ENCODE measurements at regions not wholly inside any gene's neighbourhood (a gene's known extent, or its start where the extent isn't known, plus 50 kb on each side); places are given as distances from the start of the nearest gene placed in this dataset.

DNA sequence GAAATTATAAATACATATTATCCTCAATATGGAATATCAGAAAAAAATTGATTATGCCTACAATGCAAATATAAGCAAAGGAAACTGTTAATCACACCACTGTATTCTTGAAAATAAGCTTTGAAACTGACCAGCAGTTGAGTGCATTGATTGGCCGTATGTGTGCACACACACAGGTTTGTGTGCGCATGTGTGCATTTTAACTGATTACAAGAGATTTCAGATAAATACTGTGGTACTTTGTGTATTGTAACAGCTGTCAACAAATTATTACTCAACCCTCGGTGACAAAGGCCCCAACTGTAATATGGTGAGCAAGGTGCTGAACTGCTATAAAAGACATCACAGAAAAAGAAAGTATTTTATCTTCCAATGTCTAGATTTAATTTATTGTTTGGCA, 1238.9 kb upstream of the ALCAM start:
- H3K27ac Mint-ChIP-seq, result no peak overlapping the region
- H3K36me3 Mint-ChIP-seq, result no peaks in the 10 kb centered on the region
- H3K4me3 Mint-ChIP-seq, result no peak overlapping the region
- no peaks in the 10 kb centered on the region for H3K27me3 Mint-ChIP-seq
- no peak for DNase-seq
- no peaks in the 10 kb centered on the region for H3K4me1 Mint-ChIP-seq
- H3K9me3 Mint-ChIP-seq, result peaks cover 6% of the 10 kb centered on the region

GRCh38 chr3:104132566-104133403, 1233.9 kb upstream of the ALCAM start:
- Mint-ChIP-seq H3K4me1 (no peaks in the 10 kb centered on the region), H3K27ac (no peak overlapping the region), H3K9me3 (peaks cover 6% of the 10 kb centered on the region), H3K27me3 (no peaks in the 10 kb centered on the region), H3K36me3 (no peaks in the 10 kb centered on the region), H3K4me3 (no peak overlapping the region)
- DNase-seq, result no peak

- no peaks in the 10 kb centered on the region for H3K36me3 Mint-ChIP-seq
- H3K27ac Mint-ChIP-seq, result no peak overlapping the region
- H3K9me3 Mint-ChIP-seq, result peaks cover 6% of the 10 kb centered on the region
- DNase-seq, result no peak
- H3K4me1 Mint-ChIP-seq, result no peaks in the 10 kb centered on the region
- H3K4me3 Mint-ChIP-seq, result no peak overlapping the region
- no peaks in the 10 kb centered on the region for H3K27me3 Mint-ChIP-seq
These were observed 1233.1 kb upstream of the ALCAM start for GRCh38 chr3:104133630-104134029.

DNA sequence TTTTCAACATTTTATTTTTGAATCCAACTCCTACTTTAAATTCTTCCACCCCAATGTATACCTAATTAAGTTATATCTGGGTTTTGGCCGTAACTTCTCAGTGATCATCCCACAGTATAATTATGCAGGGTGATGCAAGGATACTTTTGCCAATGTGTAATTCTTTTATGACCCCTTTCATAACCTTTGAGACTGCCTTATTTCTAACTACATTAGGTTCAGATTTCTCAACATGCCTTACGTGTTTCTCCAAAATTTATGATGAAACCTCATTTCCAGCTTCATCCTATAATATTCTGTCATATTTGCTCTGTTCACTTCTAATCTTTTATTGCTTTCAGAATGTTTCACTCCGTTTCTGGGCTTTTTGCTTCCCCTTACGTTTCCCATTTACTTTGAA, 1229.6 kb upstream of the ALCAM start:
- Mint-ChIP-seq H3K4me1 (no peaks in the 10 kb centered on the region), H3K9me3 (peaks cover 2% of the 10 kb centered on the region), H3K27me3 (no peaks in the 10 kb centered on the region), H3K4me3 (no peak overlapping the region), H3K27ac (no peak overlapping the region), H3K36me3 (no peaks in the 10 kb centered on the region)
- no peak for DNase-seq

- Mint-ChIP-seq H3K4me3 (no peak overlapping the region), H3K27me3 (no peaks in the 10 kb centered on the region), H3K27ac (no peak overlapping the region), H3K9me3 (peaks cover 2% of the 10 kb centered on the region), H3K36me3 (no peaks in the 10 kb centered on the region), H3K4me1 (no peaks in the 10 kb centered on the region)
- DNase-seq, result no peak
These were observed 1221.5 kb upstream of the ALCAM start for GRCh38 chr3:104145164-104145563.

GRCh38 chr3:104149154-104149553, 1217.6 kb upstream of the ALCAM start:
- Mint-ChIP-seq H3K36me3 (no peaks in the 10 kb centered on the region), H3K4me1 (no peaks in the 10 kb centered on the region)

GRCh38 chr3:104150724-104151123, 1216.0 kb upstream of the ALCAM start:
- Mint-ChIP-seq H3K27ac (no peak overlapping the region), H3K4me3 (no peak overlapping the region), H3K27me3 (no peaks in the 10 kb centered on the region), H3K9me3 (no peaks in the 10 kb centered on the region), H3K36me3 (no peaks in the 10 kb centered on the region), H3K4me1 (no peaks in the 10 kb centered on the region)
- no peak for DNase-seq

More at GRCh38 chr3:104149154-104149553, 1217.6 kb upstream of the ALCAM start:
- DNase-seq, result no peak
- H3K27me3 Mint-ChIP-seq, result no peaks in the 10 kb centered on the region
- H3K27ac Mint-ChIP-seq, result no peak overlapping the region
- H3K4me3 Mint-ChIP-seq, result no peak overlapping the region
- H3K9me3 Mint-ChIP-seq, result no peaks in the 10 kb centered on the region

GRCh38 chr3:104154896-104155295, 1211.8 kb upstream of the ALCAM start:
- H3K4me1 Mint-ChIP-seq, result no peaks in the 10 kb centered on the region
- H3K4me3 Mint-ChIP-seq, result no peak overlapping the region
- H3K36me3 Mint-ChIP-seq, result no peaks in the 10 kb centered on the region
- no peak overlapping the region for H3K27ac Mint-ChIP-seq
- H3K27me3 Mint-ChIP-seq, result no peaks in the 10 kb centered on the region
- no peaks in the 10 kb centered on the region for H3K9me3 Mint-ChIP-seq
- no peak for DNase-seq

DNA sequence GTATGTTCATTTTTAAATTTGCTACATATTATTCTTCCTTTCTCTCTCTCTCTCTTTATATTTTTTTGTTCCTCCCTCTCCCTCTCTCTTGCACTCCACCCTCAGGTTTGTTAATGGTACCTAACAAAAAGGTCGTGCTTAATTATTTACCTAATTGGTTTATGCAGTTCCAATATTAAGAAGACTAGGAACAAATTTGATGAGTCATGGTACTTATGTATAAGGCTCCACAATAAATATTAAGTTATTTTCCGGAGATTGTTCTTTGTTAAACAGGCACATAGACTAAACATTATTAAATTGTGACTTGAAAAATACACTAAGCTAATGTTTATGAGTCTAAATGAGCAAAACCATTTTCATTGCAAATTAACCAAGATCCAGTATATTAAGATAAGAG, 1200.8 kb upstream of the ALCAM start:
- no peaks in the 10 kb centered on the region for H3K36me3 Mint-ChIP-seq
- no peak overlapping the region for H3K27ac Mint-ChIP-seq

GRCh38 chr3:104168386-104168785, 1198.3 kb upstream of the ALCAM start:
- no peaks in the 10 kb centered on the region for H3K36me3 Mint-ChIP-seq
- no peaks in the 10 kb centered on the region for H3K4me1 Mint-ChIP-seq
- DNase-seq, result no peak
- peaks cover 6% of the 10 kb centered on the region for H3K9me3 Mint-ChIP-seq
- no peaks in the 10 kb centered on the region for H3K27me3 Mint-ChIP-seq
- H3K4me3 Mint-ChIP-seq, result no peak overlapping the region
- no peak overlapping the region for H3K27ac Mint-ChIP-seq

More for the DNA sequence above, 1200.8 kb upstream of the ALCAM start:
- peaks cover 6% of the 10 kb centered on the region for H3K9me3 Mint-ChIP-seq
- no peak overlapping the region for H3K4me3 Mint-ChIP-seq
- H3K4me1 Mint-ChIP-seq, result no peaks in the 10 kb centered on the region
- no peak for DNase-seq
- no peaks in the 10 kb centered on the region for H3K27me3 Mint-ChIP-seq

GRCh38 chr3:104175696-104176095, 1191.0 kb upstream of the ALCAM start:
- H3K36me3 Mint-ChIP-seq, result no peaks in the 10 kb centered on the region
- DNase-seq, result no peak
- H3K4me3 Mint-ChIP-seq, result no peak overlapping the region
- no peak overlapping the region for H3K27ac Mint-ChIP-seq
- H3K27me3 Mint-ChIP-seq, result no peaks in the 10 kb centered on the region
- peaks cover 1% of the 10 kb centered on the region for H3K9me3 Mint-ChIP-seq
- H3K4me1 Mint-ChIP-seq, result no peaks in the 10 kb centered on the region

DNA sequence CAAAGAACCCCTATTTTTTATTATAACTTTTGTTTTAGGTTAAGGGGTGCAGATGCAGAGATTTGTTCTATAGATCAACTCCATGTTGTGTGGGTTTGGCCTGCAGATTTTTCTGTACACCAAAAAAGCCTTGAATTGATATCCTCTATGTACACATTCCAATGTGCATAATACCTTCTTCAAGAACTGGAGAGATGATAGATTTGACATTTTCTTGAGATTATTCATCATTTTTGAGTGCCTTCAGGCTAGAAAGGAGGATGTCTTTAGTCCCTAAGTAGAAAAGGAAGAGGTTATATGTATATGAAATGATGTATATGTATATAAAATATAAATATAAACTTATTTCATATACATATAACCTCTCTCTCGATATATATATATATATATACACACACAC, 1190.0 kb upstream of the ALCAM start:
- H3K36me3 Mint-ChIP-seq, result no peaks in the 10 kb centered on the region
- DNase-seq, result no peak
- no peaks in the 10 kb centered on the region for H3K4me1 Mint-ChIP-seq
- H3K27me3 Mint-ChIP-seq, result no peaks in the 10 kb centered on the region
- peaks cover 1% of the 10 kb centered on the region for H3K9me3 Mint-ChIP-seq
- no peak overlapping the region for H3K4me3 Mint-ChIP-seq
- no peak overlapping the region for H3K27ac Mint-ChIP-seq

DNA sequence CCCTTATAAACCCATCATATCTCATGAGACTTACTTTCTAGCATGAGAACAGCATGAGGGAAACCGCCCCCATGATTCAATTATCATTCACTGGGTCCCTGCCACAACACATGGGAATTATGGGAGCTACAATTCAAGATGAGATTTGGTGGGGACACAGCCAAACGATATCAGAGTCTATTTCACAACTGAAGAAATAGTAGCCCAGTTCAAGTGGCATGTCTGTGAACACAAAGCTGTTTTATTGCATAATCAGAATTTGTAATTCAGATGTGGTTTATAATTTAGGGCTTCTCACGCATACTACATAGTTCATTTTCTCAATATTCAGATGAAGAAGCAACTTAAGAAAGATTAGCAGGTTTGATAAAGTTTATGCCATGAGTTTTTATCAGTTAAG, 1188.0 kb upstream of the ALCAM start:
- no peaks in the 10 kb centered on the region for H3K4me1 Mint-ChIP-seq
- H3K36me3 Mint-ChIP-seq, result no peaks in the 10 kb centered on the region
- peaks cover 1% of the 10 kb centered on the region for H3K9me3 Mint-ChIP-seq
- no peak overlapping the region for H3K27ac Mint-ChIP-seq
- H3K4me3 Mint-ChIP-seq, result no peak overlapping the region
- DNase-seq, result no peak
- H3K27me3 Mint-ChIP-seq, result no peaks in the 10 kb centered on the region

DNA sequence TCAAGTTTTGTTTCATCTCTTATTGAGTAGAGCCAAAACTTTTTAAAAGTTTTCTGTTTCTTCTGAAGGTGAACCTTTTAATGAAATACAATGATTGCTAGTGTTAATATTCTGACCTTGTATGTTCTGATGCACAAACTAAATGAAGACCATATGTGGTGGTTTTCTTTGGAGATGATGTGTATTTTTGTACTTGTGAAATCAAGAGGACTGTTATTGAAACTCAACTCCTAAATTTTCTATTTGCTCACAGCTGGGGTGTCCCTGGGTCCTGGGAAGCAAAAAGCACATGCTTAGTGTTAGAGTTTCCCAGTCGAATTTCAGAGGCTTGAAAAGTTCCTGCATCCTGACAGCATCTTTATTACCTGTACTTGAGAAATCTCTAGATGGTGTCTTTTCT, 1185.8 kb upstream of the ALCAM start:
- Mint-ChIP-seq H3K27me3 (no peaks in the 10 kb centered on the region), H3K27ac (no peak overlapping the region), H3K36me3 (no peaks in the 10 kb centered on the region), H3K4me1 (no peaks in the 10 kb centered on the region), H3K4me3 (no peak overlapping the region), H3K9me3 (peaks cover 1% of the 10 kb centered on the region)
- no peak for DNase-seq

DNA sequence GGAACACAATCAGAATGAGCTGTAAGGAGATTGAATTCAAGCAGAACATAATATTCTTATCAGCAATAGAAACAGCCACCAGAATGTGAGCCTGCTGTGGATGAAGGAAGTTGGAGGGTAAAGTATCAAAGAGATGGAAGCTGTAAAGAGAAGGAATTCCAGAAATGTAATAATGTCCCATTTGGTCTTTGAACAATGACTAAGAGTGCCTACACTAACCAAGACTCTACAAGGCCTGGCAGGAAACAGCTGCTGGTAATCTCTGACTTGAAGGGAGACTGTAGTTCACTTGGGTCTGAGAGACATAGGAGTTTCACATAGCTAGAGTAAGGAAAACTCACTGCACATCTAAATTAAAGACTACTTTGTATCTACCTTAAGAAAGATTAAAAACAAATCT, 1176.0 kb upstream of the ALCAM start:
- DNase-seq, result no peak
- H3K27me3 Mint-ChIP-seq, result no peaks in the 10 kb centered on the region
- no peak overlapping the region for H3K27ac Mint-ChIP-seq
- no peaks in the 10 kb centered on the region for H3K4me1 Mint-ChIP-seq
- no peaks in the 10 kb centered on the region for H3K9me3 Mint-ChIP-seq
- no peaks in the 10 kb centered on the region for H3K36me3 Mint-ChIP-seq
- no peak overlapping the region for H3K4me3 Mint-ChIP-seq

GRCh38 chr3:104198131-104198530, 1168.6 kb upstream of the ALCAM start:
- Mint-ChIP-seq H3K9me3 (peaks cover 2% of the 10 kb centered on the region), H3K4me1 (no peaks in the 10 kb centered on the region), H3K27ac (no peak overlapping the region), H3K27me3 (no peaks in the 10 kb centered on the region), H3K36me3 (no peaks in the 10 kb centered on the region), H3K4me3 (no peak overlapping the region)
- no peak for DNase-seq

All from activated naive CD8-positive, alpha-beta T cell treated with anti-CD3 and anti-CD28 coated beads for 36 hours (primary cell).